Suppressor macrophage (primary cell): ENCODE measurements at regions not wholly inside any gene's neighbourhood (a gene's known extent, or its start where the extent isn't known, plus 50 kb on each side); places are given as distances from the start of the nearest gene placed in this dataset.

Experiments
- DNase-seq, 4 experiments: peaks; one replicate each; pipeline ENCODE4 v3.0.0-alpha.2; 2020 to 2022

- no peak for DNase-seq
Measured at GRCh38 chr12:115108129-115109100, 424.4 kb upstream of the TBX3 start.

GRCh38 chr12:115103884-115104883 lies 420.2 kb upstream of the TBX3 start:
- no peak for DNase-seq

DNA sequence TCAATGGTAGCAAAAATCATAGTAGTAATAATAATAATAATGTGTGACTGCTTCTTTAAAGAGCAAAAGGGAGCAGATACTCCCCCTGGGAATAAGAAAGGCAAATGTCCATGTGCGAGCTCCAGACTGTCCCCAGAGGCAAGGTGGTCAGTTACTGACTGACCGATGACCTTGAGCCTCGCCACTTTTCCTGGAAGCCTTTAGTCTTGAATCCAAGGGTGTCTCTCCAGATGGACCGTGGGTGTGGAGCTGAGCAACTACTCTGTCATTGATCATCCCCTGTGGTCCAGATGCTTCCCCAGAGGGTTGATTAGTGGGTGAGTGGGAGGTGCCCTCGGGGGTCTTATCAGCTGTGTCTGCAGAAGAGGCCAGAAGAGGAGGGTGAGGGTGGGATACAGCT lies 418.5 kb upstream of the TBX3 start:
- no peak for DNase-seq

DNA sequence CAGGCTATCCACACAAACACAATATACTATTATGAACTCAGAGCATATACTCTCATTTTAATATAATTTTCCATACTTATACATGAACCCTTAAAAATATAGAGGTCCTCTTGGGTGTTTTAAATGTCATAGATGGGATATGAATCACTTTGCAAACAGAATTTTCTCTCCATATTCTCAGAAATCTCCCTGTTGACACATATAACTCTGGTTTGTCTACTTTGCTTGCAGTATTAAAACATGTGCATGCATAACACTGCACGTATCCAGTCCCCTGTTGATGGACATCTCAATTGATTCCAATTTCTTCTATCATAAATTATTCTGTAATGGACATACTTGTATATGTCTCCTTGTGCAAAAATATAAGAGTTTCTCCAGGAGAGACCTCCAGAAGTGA lies 417.5 kb upstream of the TBX3 start:
- no peak for DNase-seq

DNA sequence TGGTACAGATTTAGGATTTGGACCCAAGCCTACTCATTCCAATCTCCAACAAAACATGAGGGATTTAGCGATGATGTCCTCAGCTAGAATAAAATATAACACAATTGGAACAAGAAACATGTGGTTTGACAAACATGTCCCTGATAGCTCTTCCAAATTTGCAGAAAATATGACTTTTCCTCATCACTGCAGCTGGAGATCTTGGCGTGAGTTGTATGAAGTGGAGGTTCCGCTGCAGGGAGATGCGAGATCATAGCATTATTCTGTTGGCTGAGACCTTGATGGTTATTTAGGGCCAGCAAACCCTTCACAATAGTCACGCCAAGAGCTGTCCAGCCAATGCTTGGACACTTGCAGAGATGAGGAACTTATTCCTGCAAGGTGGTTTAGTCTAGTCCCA lies 413.4 kb upstream of the TBX3 start:
- no peak for DNase-seq

DNA sequence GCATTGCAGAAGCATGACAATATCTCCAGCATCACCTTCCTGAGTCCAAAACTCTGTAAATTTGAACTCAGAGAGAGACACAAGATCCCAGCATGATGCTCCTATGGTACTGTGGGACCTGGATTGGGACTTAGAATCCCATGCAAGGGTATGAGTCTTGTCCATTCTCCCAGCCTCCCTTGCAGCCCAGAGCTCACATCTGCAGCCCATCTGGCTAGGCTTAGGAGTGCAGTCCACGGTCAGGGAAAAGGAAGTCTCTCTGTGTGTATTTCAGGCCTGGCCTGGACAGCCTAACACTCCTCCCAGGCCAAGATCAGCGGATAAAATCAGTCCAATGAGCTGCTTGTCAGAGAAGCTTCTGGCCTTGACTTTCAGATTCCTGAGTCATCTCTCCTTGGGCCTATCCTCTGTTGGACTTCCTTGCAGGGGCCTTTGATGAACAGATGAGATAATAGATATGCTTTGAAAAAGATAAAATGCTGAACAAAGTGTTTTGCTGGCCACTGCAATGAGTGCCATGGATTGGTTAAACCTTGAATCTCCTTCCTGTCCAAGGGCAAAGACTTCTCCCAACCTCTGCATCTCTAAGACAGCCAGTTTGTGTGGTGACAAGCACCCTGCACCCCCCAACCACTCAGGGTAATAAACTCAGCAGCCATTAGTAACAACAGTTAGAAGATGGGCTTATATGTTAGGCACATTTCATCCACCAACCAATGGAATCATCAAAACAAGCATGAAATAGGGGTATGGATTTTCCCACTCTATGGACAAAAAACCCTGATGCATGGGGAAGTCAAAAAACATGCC lies 412.8 kb upstream of the TBX3 start:
- no peak for DNase-seq

DNA sequence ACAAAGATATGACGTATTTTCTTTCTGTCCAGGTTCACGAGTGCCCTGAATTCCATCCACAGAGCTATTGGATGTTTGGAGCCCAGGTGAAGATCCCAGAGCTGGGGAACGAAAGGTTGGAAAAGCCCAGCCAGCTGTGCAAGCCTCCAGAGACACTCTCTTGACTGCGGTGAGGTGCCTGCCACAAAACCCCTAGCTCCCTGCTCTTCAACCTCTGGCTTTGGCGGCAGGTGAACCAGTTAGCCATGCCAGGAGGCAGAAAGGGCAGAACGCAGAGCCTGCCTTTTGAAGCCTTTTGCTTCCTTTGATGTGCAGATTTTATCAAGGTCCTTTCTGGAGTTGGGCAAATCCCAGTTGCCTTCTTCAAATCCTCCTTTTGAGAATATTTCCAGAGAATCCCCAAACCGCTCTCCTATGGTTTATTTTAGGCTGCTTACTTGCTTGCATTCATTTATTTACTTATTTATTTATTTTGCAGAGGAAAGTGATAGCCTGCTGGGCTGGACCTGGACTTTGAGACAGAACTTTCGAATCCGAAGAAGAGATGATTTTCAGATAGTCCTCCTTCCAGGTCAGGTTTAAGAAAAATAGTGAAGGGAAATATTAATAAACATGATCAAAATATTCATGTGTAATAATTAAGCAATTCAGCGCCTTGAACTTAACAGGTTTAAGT lies 411.2 kb upstream of the TBX3 start:
- no peak for DNase-seq

DNA sequence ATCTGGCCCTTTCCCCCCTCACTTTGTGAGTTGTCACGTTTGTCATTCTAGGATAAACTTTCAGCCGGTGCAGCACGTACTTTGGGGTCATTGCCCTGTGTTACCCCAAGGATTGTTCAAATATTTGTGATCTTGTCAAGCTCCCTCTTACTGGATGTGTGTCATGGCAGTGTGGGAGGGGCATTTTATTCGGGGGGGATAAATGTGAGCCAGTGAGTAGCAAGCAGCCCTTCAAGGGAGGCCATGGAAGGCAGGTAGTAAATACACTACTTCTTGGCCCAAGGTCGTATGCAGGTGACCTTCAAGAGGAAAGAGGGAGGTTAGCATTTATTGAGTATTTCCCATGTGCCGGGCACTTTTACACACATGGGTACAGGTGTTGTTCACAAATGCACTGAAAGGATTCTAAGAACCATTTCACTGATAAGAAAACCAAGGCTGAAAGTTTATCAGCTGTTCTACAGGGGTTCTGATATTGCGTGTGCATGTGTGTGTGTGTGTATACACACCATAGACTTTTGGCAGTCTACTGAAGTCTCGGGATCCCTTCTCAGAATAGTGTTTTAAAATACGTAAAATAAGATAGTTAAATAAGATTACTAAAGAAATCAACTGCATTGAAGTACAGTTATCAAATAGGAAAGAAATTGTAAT lies 410.3 kb upstream of the TBX3 start:
- no peak for DNase-seq

DNA sequence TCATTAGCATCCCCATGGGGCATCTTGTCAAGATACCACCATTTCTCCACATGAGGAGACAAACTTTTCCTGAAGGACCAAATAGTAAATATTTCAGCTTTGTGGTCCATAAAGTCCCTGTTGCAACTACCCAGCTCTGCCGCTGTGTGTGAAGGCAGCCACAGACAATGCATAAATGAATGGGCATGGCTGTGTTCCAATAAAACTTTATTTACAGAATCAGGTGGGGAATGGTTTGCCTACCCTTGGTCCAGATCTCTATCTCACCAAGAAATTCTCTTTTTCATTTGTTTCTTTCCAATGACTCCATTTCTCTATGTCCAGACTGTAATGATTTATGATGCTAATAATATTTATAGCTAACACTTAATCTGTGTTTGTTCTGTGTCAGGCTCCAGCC lies 409.3 kb upstream of the TBX3 start:
- no peak for DNase-seq

DNA sequence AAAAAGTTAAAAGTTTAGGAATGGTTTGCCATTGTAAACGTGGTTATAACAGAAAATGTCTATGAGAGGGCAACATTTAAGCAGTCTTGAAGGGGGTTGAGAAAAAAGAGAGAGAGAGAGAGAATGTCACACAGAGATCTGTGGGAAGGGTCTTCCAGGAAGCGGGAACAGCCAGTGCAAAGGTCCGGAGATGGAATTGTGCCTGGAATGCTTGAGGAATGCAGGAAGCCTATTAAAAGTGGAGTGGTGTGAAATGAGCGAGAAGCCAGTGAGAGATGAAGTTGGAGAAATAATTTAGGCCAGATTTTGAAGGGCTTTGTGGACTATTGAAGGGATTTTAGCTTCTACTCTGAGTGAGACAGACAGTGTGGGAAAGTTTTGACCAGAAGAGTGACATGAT lies 406.8 kb upstream of the TBX3 start:
- DNase-seq, result no peak

DNA sequence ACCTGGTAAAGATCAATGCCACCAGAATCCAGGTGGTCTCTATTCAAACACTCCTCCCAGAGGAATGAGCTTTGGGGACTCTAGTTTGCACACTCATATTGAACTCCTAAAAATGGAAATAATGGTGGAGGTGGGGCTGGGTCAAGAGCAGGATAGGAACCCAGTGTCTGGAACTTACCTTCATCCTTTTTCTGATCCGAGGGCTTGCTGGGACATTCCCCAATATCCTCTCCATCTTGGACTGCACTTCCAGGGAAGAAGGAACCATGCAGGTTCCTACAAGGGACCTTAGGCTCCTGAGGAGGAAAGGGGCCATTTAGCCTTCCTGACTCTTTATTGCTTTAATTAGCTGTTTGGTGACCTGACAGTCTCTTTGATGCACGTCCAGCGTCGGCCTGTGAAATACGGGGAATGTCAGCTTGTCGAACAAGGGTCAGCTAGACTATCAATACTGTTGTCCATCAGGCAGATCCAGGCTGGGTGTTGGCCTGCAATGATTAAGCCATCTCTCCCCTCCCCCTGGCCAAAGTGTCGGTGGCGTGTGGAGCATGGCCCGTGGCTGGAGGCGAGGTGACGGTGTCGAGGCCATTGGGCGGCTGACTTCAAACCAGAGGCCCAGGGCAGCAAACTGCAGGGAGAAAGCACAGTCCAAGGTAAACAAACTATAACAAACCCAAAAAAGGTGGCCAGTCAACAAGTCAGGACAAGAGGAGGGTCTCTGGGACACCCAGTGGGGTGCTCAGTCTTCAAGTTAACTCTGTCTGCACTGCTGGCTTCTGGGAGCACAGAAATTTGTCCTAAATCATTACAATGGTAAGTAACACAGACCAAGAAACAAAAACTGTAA lies 405.2 kb upstream of the TBX3 start:
- DNase-seq, result no peak

DNA sequence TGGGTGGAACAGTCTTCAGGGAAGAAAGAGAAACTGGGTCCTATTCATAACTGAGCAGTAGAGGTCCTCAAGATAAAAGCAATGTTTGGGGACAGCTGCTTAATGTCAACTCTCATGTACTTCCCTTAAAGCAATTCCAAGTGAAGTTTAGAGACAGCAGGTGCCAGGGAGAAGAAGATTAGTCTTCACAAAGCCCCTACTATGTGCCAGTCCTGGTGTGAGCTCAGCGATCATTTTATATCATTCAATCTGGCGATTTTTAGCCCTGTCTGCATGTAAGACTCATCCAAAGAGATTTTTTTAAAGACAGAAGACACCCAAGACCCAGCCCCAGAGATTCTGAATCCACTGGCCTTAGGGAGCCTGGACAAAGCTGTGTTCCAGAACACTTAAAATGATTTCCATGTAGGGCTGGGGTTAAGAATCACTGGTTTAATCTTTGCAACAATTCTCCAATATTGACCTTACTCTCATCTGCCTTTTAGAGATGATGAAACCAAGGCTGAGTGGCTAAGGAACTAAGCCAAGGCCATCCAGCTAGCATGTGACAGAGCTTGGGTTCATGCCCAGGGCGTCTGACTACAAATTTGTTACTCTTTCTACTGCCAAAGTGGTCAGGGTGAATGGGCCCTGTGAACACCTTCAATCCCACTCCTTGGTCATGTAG lies 404.5 kb upstream of the TBX3 start:
- DNase-seq, result no peak

GRCh38 chr12:115085594-115085993 lies 401.6 kb upstream of the TBX3 start:
- DNase-seq, result no peak

DNA sequence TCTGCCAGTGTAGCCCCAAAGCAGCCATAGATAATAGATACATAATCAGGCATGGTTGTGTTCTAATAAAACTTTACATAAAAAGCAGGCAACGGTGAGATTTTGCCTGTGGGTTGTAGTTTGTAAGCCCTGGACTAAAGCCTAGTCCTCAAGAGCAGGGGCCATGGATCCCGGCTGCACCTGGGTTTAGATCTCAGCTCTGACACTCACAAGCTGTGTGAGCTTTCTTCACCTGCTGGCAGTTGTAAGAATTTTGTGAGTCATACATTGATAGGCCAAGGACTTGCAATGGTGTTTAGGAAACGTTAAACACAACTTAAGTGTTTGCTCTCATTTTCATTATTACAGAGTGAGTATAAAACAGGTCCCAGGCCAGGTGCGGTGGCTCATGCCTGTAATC lies 395.8 kb upstream of the TBX3 start:
- DNase-seq, result no peak

DNA sequence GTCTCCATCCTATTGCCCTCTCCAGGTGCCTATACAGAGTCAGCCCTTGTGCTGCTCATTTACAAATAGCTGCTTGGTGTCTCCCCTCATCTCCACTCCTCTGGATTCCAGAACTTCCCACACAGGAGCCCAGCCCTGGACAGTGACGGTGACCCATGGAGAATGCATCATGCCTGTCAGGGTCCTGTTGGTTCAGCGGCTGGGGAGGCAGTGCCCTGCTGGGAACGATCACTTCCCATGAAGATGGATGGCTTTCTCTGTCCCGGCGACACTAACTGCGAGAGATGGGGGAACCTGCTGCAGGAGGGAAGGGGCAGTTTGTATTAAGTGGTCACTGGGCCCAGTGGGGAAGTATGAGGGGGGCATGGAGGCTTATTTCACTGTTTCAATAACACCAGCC lies 395.0 kb upstream of the TBX3 start:
- DNase-seq, result no peak

GRCh38 chr12:115078334-115078733 lies 394.4 kb upstream of the TBX3 start:
- DNase-seq, result no peak

DNA sequence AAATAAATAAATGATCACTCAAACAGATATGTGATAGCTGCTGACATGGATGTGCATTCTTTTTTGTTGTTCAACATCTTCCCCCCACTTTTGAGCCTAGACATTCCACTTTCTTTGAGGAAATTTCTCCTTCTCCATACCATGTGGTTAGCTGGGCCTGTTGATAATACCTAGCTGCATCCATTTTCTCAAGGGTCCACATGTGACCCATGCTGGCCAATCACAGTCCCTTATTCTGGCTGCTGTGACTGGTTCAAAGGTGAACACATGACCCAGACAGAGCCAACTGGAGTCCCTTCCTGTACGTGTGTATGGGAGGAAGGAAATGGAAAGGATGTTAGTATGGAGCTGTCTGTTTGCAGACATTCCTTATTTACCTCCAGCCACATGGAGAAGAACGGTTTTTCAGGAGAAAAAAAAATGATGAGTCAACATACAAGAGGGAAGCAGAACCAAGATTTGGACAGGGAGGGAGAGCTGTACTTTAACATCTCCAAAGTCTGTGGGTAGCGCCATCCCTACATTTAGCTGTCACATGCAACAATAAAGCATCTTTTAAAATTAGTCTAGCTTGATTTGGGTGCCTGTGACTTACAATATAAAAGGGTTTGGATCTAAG lies 391.7 kb upstream of the TBX3 start:
- DNase-seq, result no peak

DNA sequence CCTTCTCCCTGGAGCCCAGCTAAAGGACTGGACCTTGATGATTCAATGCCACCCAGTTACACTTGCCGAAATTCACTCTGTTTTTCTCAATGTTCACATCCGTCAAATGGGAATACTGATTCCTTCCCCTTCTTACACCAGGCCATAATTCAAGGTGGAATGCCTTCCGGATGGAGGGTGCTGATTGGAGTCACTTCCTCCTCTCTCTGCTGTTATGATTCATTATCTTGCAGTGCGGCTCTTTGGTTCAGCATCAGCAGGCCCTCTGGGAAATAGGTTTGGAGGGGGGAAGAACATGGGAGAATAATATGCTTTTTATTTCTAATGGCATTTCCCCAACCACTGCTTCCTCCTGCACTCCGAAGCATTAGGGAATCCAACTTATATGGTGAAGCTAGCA lies 390.6 kb upstream of the TBX3 start:
- no peak for DNase-seq

DNA sequence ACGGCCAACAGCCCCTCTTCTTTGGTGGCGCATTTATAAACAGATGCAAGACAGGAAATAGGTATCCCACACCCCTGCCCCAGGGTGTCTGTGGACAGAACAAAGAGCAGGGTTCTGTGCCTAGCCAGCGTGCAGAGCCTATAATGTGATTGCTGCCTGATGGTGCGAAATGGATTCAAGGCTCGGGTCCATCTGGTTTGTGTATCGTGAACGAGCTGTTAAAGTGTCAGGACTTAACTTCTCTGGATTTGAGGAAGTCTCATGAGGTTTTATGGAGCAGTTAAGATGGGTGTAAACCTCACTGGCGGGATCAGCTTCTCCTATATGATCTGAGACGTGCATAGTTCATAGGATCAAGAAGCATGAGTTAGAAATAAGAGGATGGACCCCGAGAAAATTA lies 388.7 kb upstream of the TBX3 start:
- no peak for DNase-seq
